Pulmonary artery endothelial cell (primary cell): ENCODE measurements at regions not wholly inside any gene's neighbourhood (a gene's known extent, or its start where the extent isn't known, plus 50 kb on each side); places are given as distances from the start of the nearest gene placed in this dataset.

Experiments used
- DNase-seq: peaks from one replicate; pipeline ENCODE4 v3.0.0-alpha.2; 2011; ENCODE audit warnings: low read depth, low spot score

- DNase-seq = no peak
Observed at GRCh38 chr3:13174011-13174802, 101.0 kb upstream of the IQSEC1 start.

- no peak for DNase-seq
Observed at GRCh38 chr3:13173186-13173585, 100.0 kb upstream of the IQSEC1 start.

GRCh38 chr3:13172644-13173013 lies 99.4 kb upstream of the IQSEC1 start:
- no peak for DNase-seq

- DNase-seq = no peak
Observed at GRCh38 chr3:13171704-13172643, 98.7 kb upstream of the IQSEC1 start.

GRCh38 chr3:13170317-13170716 lies 97.1 kb upstream of the IQSEC1 start:
- DNase-seq = no peak

- no peak for DNase-seq
Observed at GRCh38 chr3:13168391-13168790, 95.2 kb upstream of the IQSEC1 start.

GRCh38 chr3:13167829-13168228 lies 94.6 kb upstream of the IQSEC1 start:
- no peak for DNase-seq

- DNase-seq = no peak
Observed at GRCh38 chr3:13167064-13167743, 94.0 kb upstream of the IQSEC1 start.

- no peak for DNase-seq
Observed at GRCh38 chr3:13166243-13167063, 93.2 kb upstream of the IQSEC1 start.

GRCh38 chr3:13165576-13165975 lies 92.3 kb upstream of the IQSEC1 start:
- DNase-seq = no peak

GRCh38 chr3:13164893-13165492 lies 91.8 kb upstream of the IQSEC1 start:
- no peak for DNase-seq

GRCh38 chr3:13163848-13164382 lies 90.7 kb upstream of the IQSEC1 start:
- DNase-seq = no peak

- DNase-seq = no peak
Observed at GRCh38 chr3:13162549-13163320, 89.5 kb upstream of the IQSEC1 start.

- no peak for DNase-seq
Observed at GRCh38 chr3:13161771-13162535, 88.7 kb upstream of the IQSEC1 start.

GRCh38 chr3:13161021-13161759 lies 88.0 kb upstream of the IQSEC1 start:
- DNase-seq = no peak

GRCh38 chr3:13160619-13161018 lies 87.4 kb upstream of the IQSEC1 start:
- no peak for DNase-seq

- no peak for DNase-seq
Observed at GRCh38 chr3:13159890-13160289, 86.7 kb upstream of the IQSEC1 start.

GRCh38 chr3:13158871-13159270 lies 85.6 kb upstream of the IQSEC1 start:
- DNase-seq = no peak
